ENCODE measurements at regions not wholly inside any gene's neighbourhood (a gene's known extent, or its start where the extent isn't known, plus 50 kb on each side); places are given as distances from the start of the nearest gene placed in this dataset.

GRCh38 chr5:158100373-158100888 lies 241.5 kb upstream of the CLINT1 start:
- no peak overlapping the region for H3K27ac Mint-ChIP-seq
- no peaks in the 10 kb centered on the region for H3K4me1 Mint-ChIP-seq
- H3K27me3 Mint-ChIP-seq: peaks cover 5% of the 10 kb centered on the region
- no peaks in the 10 kb centered on the region for H3K9me3 Mint-ChIP-seq
- H3K36me3 Mint-ChIP-seq (ENCODE audit: low read depth): no peaks in the 10 kb centered on the region
- no peak overlapping the region for H3K4me3 Mint-ChIP-seq
- DNase-seq (no peak), ATAC-seq (no peak)

GRCh38 chr5:158099571-158100105 lies 240.7 kb upstream of the CLINT1 start:
- Mint-ChIP-seq H3K4me1 (no peaks in the 10 kb centered on the region), H3K27me3 (peaks cover 5% of the 10 kb centered on the region), H3K36me3 (ENCODE audit: low read depth) (no peaks in the 10 kb centered on the region), H3K27ac (no peak overlapping the region), H3K9me3 (no peaks in the 10 kb centered on the region), H3K4me3 (no peak overlapping the region)
- DNase-seq (no peak), ATAC-seq (no peak)

- no peaks in the 10 kb centered on the region for H3K4me1 Mint-ChIP-seq
- no peaks in the 10 kb centered on the region for H3K36me3 Mint-ChIP-seq (ENCODE audit: low read depth)
- H3K4me3 Mint-ChIP-seq: no peak overlapping the region
- ATAC-seq (no peak), DNase-seq (no peak)
- H3K27ac Mint-ChIP-seq: no peak overlapping the region
- H3K9me3 Mint-ChIP-seq: no peaks in the 10 kb centered on the region
- peaks cover 6% of the 10 kb centered on the region for H3K27me3 Mint-ChIP-seq
Observed at GRCh38 chr5:158096835-158097234, 237.9 kb upstream of the CLINT1 start.

- Mint-ChIP-seq H3K36me3 (ENCODE audit: low read depth) (no peaks in the 10 kb centered on the region), H3K9me3 (no peaks in the 10 kb centered on the region), H3K27ac (no peak overlapping the region), H3K4me1 (no peaks in the 10 kb centered on the region), H3K4me3 (no peak overlapping the region), H3K27me3 (peaks cover 4% of the 10 kb centered on the region)
- ATAC-seq: no peak
- DNase-seq: no peak
Observed at GRCh38 chr5:158086856-158087255, 227.9 kb upstream of the CLINT1 start.

GRCh38 chr5:158084292-158084691 lies 225.3 kb upstream of the CLINT1 start:
- no peak for DNase-seq
- Mint-ChIP-seq H3K4me3 (no peak overlapping the region), H3K9me3 (no peaks in the 10 kb centered on the region), H3K36me3 (ENCODE audit: low read depth) (no peaks in the 10 kb centered on the region), H3K27me3 (peaks cover 6% of the 10 kb centered on the region), H3K27ac (no peak overlapping the region), H3K4me1 (no peaks in the 10 kb centered on the region)
- no peak for ATAC-seq

GRCh38 chr5:158082696-158083287 lies 223.8 kb upstream of the CLINT1 start:
- Mint-ChIP-seq H3K27ac (no peak overlapping the region), H3K9me3 (no peaks in the 10 kb centered on the region), H3K36me3 (ENCODE audit: low read depth) (no peaks in the 10 kb centered on the region), H3K4me1 (no peaks in the 10 kb centered on the region), H3K27me3 (peaks cover 6% of the 10 kb centered on the region), H3K4me3 (no peak overlapping the region)
- ATAC-seq (no peak), DNase-seq (no peak)

- H3K27ac Mint-ChIP-seq: no peak overlapping the region
- peaks cover 6% of the 10 kb centered on the region for H3K27me3 Mint-ChIP-seq
- DNase-seq (no peak), ATAC-seq (no peak)
- peaks cover 5% of the 10 kb centered on the region for H3K4me1 Mint-ChIP-seq
- no peaks in the 10 kb centered on the region for H3K9me3 Mint-ChIP-seq
- no peak overlapping the region for H3K4me3 Mint-ChIP-seq
- no peaks in the 10 kb centered on the region for H3K36me3 Mint-ChIP-seq (ENCODE audit: low read depth)
Observed at GRCh38 chr5:158080112-158080511, 221.2 kb upstream of the CLINT1 start.

GRCh38 chr5:158079097-158079496 lies 220.2 kb upstream of the CLINT1 start:
- H3K27me3 Mint-ChIP-seq: peaks cover 6% of the 10 kb centered on the region
- H3K4me3 Mint-ChIP-seq: no peak overlapping the region
- DNase-seq (no peak), ATAC-seq (no peak)
- peaks cover 9% of the 10 kb centered on the region for H3K4me1 Mint-ChIP-seq
- H3K27ac Mint-ChIP-seq: no peak overlapping the region
- no peaks in the 10 kb centered on the region for H3K36me3 Mint-ChIP-seq (ENCODE audit: low read depth)
- no peaks in the 10 kb centered on the region for H3K9me3 Mint-ChIP-seq

- no peak overlapping the region for H3K4me3 Mint-ChIP-seq
Observed at GRCh38 chr5:158074992-158075769, 216.2 kb upstream of the CLINT1 start.

GRCh38 chr5:158074597-158074991 lies 215.6 kb upstream of the CLINT1 start:
- no peak for ATAC-seq
- H3K4me1 Mint-ChIP-seq: peaks cover 9% of the 10 kb centered on the region
- H3K9me3 Mint-ChIP-seq: no peaks in the 10 kb centered on the region
- no peak overlapping the region for H3K27ac Mint-ChIP-seq
- H3K36me3 Mint-ChIP-seq (ENCODE audit: low read depth): no peaks in the 10 kb centered on the region
- no peak overlapping the region for H3K4me3 Mint-ChIP-seq
- no peak for DNase-seq
- peaks cover 5% of the 10 kb centered on the region for H3K27me3 Mint-ChIP-seq

More at GRCh38 chr5:158074992-158075769, 216.2 kb upstream of the CLINT1 start:
- peak; percentile 59 for ATAC-seq
- H3K36me3 Mint-ChIP-seq (ENCODE audit: low read depth): no peaks in the 10 kb centered on the region
- H3K27me3 Mint-ChIP-seq: peaks cover 6% of the 10 kb centered on the region
- H3K4me1 Mint-ChIP-seq: peaks cover 9% of the 10 kb centered on the region
- no peak overlapping the region for H3K27ac Mint-ChIP-seq
- H3K9me3 Mint-ChIP-seq: no peaks in the 10 kb centered on the region
- DNase-seq: peak; percentile 49

GRCh38 chr5:158070859-158071258 lies 211.9 kb upstream of the CLINT1 start:
- Mint-ChIP-seq H3K9me3 (no peaks in the 10 kb centered on the region), H3K27ac (no peak overlapping the region), H3K36me3 (ENCODE audit: low read depth) (no peaks in the 10 kb centered on the region), H3K27me3 (no peaks in the 10 kb centered on the region), H3K4me1 (peaks cover 9% of the 10 kb centered on the region), H3K4me3 (no peak overlapping the region)
- DNase-seq (no peak), ATAC-seq (no peak)

- no peak for ATAC-seq
- Mint-ChIP-seq H3K27ac (no peak overlapping the region), H3K9me3 (no peaks in the 10 kb centered on the region), H3K4me3 (no peak overlapping the region), H3K27me3 (no peaks in the 10 kb centered on the region), H3K4me1 (peaks cover 4% of the 10 kb centered on the region), H3K36me3 (ENCODE audit: low read depth) (no peaks in the 10 kb centered on the region)
- DNase-seq: no peak
Observed at GRCh38 chr5:158069838-158070237, 210.9 kb upstream of the CLINT1 start.

GRCh38 chr5:158068964-158069363 lies 210.0 kb upstream of the CLINT1 start:
- no peaks in the 10 kb centered on the region for H3K27me3 Mint-ChIP-seq
- no peak overlapping the region for H3K4me3 Mint-ChIP-seq
- no peaks in the 10 kb centered on the region for H3K9me3 Mint-ChIP-seq
- DNase-seq (no peak), ATAC-seq (no peak)
- H3K36me3 Mint-ChIP-seq (ENCODE audit: low read depth): no peaks in the 10 kb centered on the region
- H3K27ac Mint-ChIP-seq: no peak overlapping the region
- H3K4me1 Mint-ChIP-seq: no peaks in the 10 kb centered on the region

GRCh38 chr5:158066076-158066475 lies 207.1 kb upstream of the CLINT1 start:
- DNase-seq (no peak), ATAC-seq (no peak)
- Mint-ChIP-seq H3K36me3 (ENCODE audit: low read depth) (no peaks in the 10 kb centered on the region), H3K27me3 (peaks cover 3% of the 10 kb centered on the region), H3K4me1 (no peaks in the 10 kb centered on the region), H3K4me3 (no peak overlapping the region), H3K27ac (no peak overlapping the region), H3K9me3 (no peaks in the 10 kb centered on the region)
